ENCODE measurements at regions not wholly inside any gene's neighbourhood (a gene's known extent, or its start where the extent isn't known, plus 50 kb on each side); places are given as distances from the start of the nearest gene placed in this dataset.
A peak's percentile ranks its signal among the peaks of the same experiment; 100 is the strongest.

DNA sequence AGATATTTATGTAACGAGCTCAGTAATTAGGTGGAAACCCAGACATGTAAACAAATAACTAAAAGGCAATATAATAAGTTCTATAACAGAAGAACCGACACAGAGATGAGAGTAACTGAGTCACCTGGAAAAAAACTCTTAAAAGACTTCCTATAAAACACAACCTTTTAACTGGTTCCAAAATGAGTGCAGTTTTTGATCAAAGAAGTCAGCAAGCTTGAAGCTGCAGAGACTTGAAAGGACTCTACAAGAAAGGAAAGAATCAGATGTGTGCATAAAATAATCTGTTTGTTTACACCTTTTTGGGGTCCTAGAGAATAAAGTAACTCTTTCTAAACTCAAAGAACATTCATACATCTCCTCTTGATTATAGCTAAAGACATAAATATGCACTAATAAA, 560.4 kb upstream of the CCDC54 start:
- Histone ChIP-seq H3K9ac (ENCODE audit: low read length) (no peak overlapping the region), H3K4me3 (ENCODE audit: low read depth, low read length) (no peak overlapping the region), H3K27ac (ENCODE audit: low read depth, low read length) (no peak overlapping the region), H3K36me3 (ENCODE audit: control insufficient read depth, insufficient read depth, low read length) (no peaks in the 10 kb centered on the region), H3K9me3 (ENCODE audit: control insufficient read depth, insufficient read depth, low read depth, low read length) (0 out of 2 replicates have a peak, but pooled peaks cover 7% of the 10 kb centered on the region), H3K27me3 (ENCODE audit: control insufficient read depth, insufficient read depth, low read length) (no peaks in the 10 kb centered on the region), H3K4me1 (ENCODE audit: control insufficient read depth, insufficient read depth, low read length) (peaks cover 7% of the 10 kb centered on the region)

DNA sequence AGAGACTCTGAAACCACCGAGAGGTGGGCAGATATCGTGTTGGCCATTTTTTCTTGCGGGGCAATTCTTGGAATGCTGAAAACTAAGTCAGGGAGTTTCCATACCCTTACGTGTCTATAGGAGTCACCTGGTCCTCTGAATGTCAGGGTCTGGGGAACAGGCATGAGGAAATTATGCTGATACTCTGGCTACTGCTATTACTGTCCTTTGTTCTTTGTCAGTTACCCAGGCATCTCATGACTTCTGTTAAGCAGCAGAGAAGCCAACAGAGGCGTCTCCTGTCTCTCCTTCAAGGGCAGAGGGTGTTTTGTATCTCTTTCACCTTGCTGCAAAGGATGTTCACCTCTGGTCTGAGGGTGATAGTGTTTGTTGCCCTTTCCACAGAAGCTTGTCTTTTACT, 559.5 kb upstream of the CCDC54 start:
- no peaks in the 10 kb centered on the region for H3K36me3 ChIP-seq (ENCODE audit: control insufficient read depth, insufficient read depth, low read length)
- H3K9me3 ChIP-seq (ENCODE audit: control insufficient read depth, insufficient read depth, low read depth, low read length), result peaks cover 11% of the 10 kb centered on the region; the same call in 1 of the 2 replicates
- H3K27ac ChIP-seq (ENCODE audit: low read depth, low read length), result no peak overlapping the region
- peaks cover 7% of the 10 kb centered on the region for H3K4me1 ChIP-seq (ENCODE audit: control insufficient read depth, insufficient read depth, low read length)
- no peak overlapping the region for H3K4me3 ChIP-seq (ENCODE audit: low read depth, low read length)
- H3K27me3 ChIP-seq (ENCODE audit: control insufficient read depth, insufficient read depth, low read length), result no peaks in the 10 kb centered on the region
- no peak overlapping the region for H3K9ac ChIP-seq (ENCODE audit: low read length)

DNA sequence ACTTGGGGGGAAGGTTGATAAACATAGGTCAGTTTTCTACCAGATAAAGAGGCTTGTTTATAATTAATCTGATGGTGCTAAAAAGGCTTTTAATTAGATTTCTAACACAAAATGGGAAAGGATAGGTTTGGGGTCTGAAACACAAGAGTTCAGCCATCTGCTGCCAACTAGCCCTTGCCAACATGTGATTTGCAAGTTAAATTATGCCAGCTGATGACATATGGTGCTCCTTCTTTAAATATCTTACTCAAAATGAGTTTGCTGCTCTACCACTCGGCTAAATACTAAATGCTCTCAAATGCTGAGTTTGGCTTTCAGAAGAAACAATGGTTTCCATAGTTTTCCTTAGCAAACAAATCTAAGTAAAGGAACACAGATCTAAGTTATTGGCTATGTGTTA, 557.8 kb upstream of the CCDC54 start:
- Histone ChIP-seq H3K27ac (ENCODE audit: low read depth, low read length) (no peak overlapping the region), H3K27me3 (ENCODE audit: control insufficient read depth, insufficient read depth, low read length) (no peaks in the 10 kb centered on the region), H3K4me1 (ENCODE audit: control insufficient read depth, insufficient read depth, low read length) (peaks cover 7% of the 10 kb centered on the region), H3K9ac (ENCODE audit: low read length) (no peak overlapping the region), H3K4me3 (ENCODE audit: low read depth, low read length) (no peak overlapping the region), H3K36me3 (ENCODE audit: control insufficient read depth, insufficient read depth, low read length) (no peaks in the 10 kb centered on the region), H3K9me3 (ENCODE audit: control insufficient read depth, insufficient read depth, low read depth, low read length) (peaks cover 11% of the 10 kb centered on the region; the same call in 1 of the 2 replicates)

- no peak overlapping the region for H3K4me3 ChIP-seq (ENCODE audit: low read depth, low read length)
- H3K4me1 ChIP-seq (ENCODE audit: control insufficient read depth, insufficient read depth, low read length), result peaks cover 17% of the 10 kb centered on the region
- no peaks in the 10 kb centered on the region for H3K36me3 ChIP-seq (ENCODE audit: control insufficient read depth, insufficient read depth, low read length)
- no peaks in the 10 kb centered on the region for H3K27me3 ChIP-seq (ENCODE audit: control insufficient read depth, insufficient read depth, low read length)
- H3K27ac ChIP-seq (ENCODE audit: low read depth, low read length), result no peak overlapping the region
- no peak overlapping the region for H3K9ac ChIP-seq (ENCODE audit: low read length)
- peaks cover 11% of the 10 kb centered on the region; the same call in 1 of the 2 replicates for H3K9me3 ChIP-seq (ENCODE audit: control insufficient read depth, insufficient read depth, low read depth, low read length)
These were observed 556.4 kb upstream of the CCDC54 start for GRCh38 chr3:106820726-106821362.

GRCh38 chr3:106821801-106822200, 555.4 kb upstream of the CCDC54 start:
- Histone ChIP-seq H3K9ac (ENCODE audit: low read length) (no peak overlapping the region), H3K4me1 (ENCODE audit: control insufficient read depth, insufficient read depth, low read length) (peaks cover 27% of the 10 kb centered on the region), H3K27me3 (ENCODE audit: control insufficient read depth, insufficient read depth, low read length) (no peaks in the 10 kb centered on the region), H3K36me3 (ENCODE audit: control insufficient read depth, insufficient read depth, low read length) (no peaks in the 10 kb centered on the region), H3K4me3 (ENCODE audit: low read depth, low read length) (no peak overlapping the region), H3K27ac (ENCODE audit: low read depth, low read length) (no peak overlapping the region), H3K9me3 (ENCODE audit: control insufficient read depth, insufficient read depth, low read depth, low read length) (peaks cover 11% of the 10 kb centered on the region; the same call in 1 of the 2 replicates)

- Histone ChIP-seq H3K9me3 (ENCODE audit: control insufficient read depth, insufficient read depth, low read depth, low read length) (peaks cover 11% of the 10 kb centered on the region; the same call in 1 of the 2 replicates), H3K27ac (ENCODE audit: low read depth, low read length) (no peak overlapping the region), H3K27me3 (ENCODE audit: control insufficient read depth, insufficient read depth, low read length) (no peaks in the 10 kb centered on the region), H3K4me1 (ENCODE audit: control insufficient read depth, insufficient read depth, low read length) (peaks cover 31% of the 10 kb centered on the region), H3K4me3 (ENCODE audit: low read depth, low read length) (no peak overlapping the region), H3K9ac (ENCODE audit: low read length) (no peak overlapping the region), H3K36me3 (ENCODE audit: control insufficient read depth, insufficient read depth, low read length) (no peaks in the 10 kb centered on the region)
These were observed 555.0 kb upstream of the CCDC54 start for GRCh38 chr3:106822204-106822603.

GRCh38 chr3:106823701-106824100, 553.5 kb upstream of the CCDC54 start:
- H3K36me3 ChIP-seq (ENCODE audit: control insufficient read depth, insufficient read depth, low read length), result no peaks in the 10 kb centered on the region
- H3K27me3 ChIP-seq (ENCODE audit: control insufficient read depth, insufficient read depth, low read length), result no peaks in the 10 kb centered on the region
- peaks cover 39% of the 10 kb centered on the region for H3K4me1 ChIP-seq (ENCODE audit: control insufficient read depth, insufficient read depth, low read length)
- H3K27ac ChIP-seq (ENCODE audit: low read depth, low read length), result no peak overlapping the region
- no peak overlapping the region for H3K4me3 ChIP-seq (ENCODE audit: low read depth, low read length)
- H3K9me3 ChIP-seq (ENCODE audit: control insufficient read depth, insufficient read depth, low read depth, low read length), result peaks cover 11% of the 10 kb centered on the region; the same call in 1 of the 2 replicates
- H3K9ac ChIP-seq (ENCODE audit: low read length), result no peak overlapping the region

- peaks cover 11% of the 10 kb centered on the region; the same call in 1 of the 2 replicates for H3K9me3 ChIP-seq (ENCODE audit: control insufficient read depth, insufficient read depth, low read depth, low read length)
- H3K4me3 ChIP-seq (ENCODE audit: low read depth, low read length), result no peak overlapping the region
- 0 out of 2 replicates have a peak overlapping the region, but pooled peaks have one; percentile 84 for H3K27ac ChIP-seq (ENCODE audit: low read depth, low read length)
- H3K27me3 ChIP-seq (ENCODE audit: control insufficient read depth, insufficient read depth, low read length), result no peaks in the 10 kb centered on the region
- no peaks in the 10 kb centered on the region for H3K36me3 ChIP-seq (ENCODE audit: control insufficient read depth, insufficient read depth, low read length)
- peak overlapping the region; percentile 36 for H3K9ac ChIP-seq (ENCODE audit: low read length)
- H3K4me1 ChIP-seq (ENCODE audit: control insufficient read depth, insufficient read depth, low read length), result peaks cover 50% of the 10 kb centered on the region
These were observed 552.4 kb upstream of the CCDC54 start for GRCh38 chr3:106824856-106825255.

GRCh38 chr3:106825962-106826605, 551.2 kb upstream of the CCDC54 start:
- Histone ChIP-seq H3K36me3 (ENCODE audit: control insufficient read depth, insufficient read depth, low read length) (no peaks in the 10 kb centered on the region; the same call in 1 of the 2 replicates), H3K4me1 (ENCODE audit: control insufficient read depth, insufficient read depth, low read length) (peaks cover 59% of the 10 kb centered on the region), H3K9me3 (ENCODE audit: control insufficient read depth, insufficient read depth, low read depth, low read length) (peaks cover 11% of the 10 kb centered on the region; the same call in 1 of the 2 replicates), H3K4me3 (ENCODE audit: low read depth, low read length) (no peak overlapping the region), H3K27ac (ENCODE audit: low read depth, low read length) (peak overlapping the region; percentile 84), H3K27me3 (ENCODE audit: control insufficient read depth, insufficient read depth, low read length) (no peaks in the 10 kb centered on the region), H3K9ac (ENCODE audit: low read length) (no peak overlapping the region)

GRCh38 chr3:106826791-106827311, 550.4 kb upstream of the CCDC54 start:
- Histone ChIP-seq H3K27me3 (ENCODE audit: control insufficient read depth, insufficient read depth, low read length) (no peaks in the 10 kb centered on the region), H3K4me3 (ENCODE audit: low read depth, low read length) (no peak overlapping the region), H3K9me3 (ENCODE audit: control insufficient read depth, insufficient read depth, low read depth, low read length) (peaks cover 10% of the 10 kb centered on the region), H3K9ac (ENCODE audit: low read length) (no peak overlapping the region), H3K36me3 (ENCODE audit: control insufficient read depth, insufficient read depth, low read length) (no peaks in the 10 kb centered on the region; the same call in 1 of the 2 replicates), H3K27ac (ENCODE audit: low read depth, low read length) (peak overlapping the region; percentile 84), H3K4me1 (ENCODE audit: control insufficient read depth, insufficient read depth, low read length) (peaks cover 61% of the 10 kb centered on the region)

Measured in HUES6 (cell line).